8988T (cell line): ENCODE measurements at regions not wholly inside any gene's neighbourhood (a gene's known extent, or its start where the extent isn't known, plus 50 kb on each side); places are given as distances from the start of the nearest gene placed in this dataset.

ENCODE experiments used
- DNase-seq: peaks from one replicate; pipeline ENCODE4 v3.0.0; 2011

DNA sequence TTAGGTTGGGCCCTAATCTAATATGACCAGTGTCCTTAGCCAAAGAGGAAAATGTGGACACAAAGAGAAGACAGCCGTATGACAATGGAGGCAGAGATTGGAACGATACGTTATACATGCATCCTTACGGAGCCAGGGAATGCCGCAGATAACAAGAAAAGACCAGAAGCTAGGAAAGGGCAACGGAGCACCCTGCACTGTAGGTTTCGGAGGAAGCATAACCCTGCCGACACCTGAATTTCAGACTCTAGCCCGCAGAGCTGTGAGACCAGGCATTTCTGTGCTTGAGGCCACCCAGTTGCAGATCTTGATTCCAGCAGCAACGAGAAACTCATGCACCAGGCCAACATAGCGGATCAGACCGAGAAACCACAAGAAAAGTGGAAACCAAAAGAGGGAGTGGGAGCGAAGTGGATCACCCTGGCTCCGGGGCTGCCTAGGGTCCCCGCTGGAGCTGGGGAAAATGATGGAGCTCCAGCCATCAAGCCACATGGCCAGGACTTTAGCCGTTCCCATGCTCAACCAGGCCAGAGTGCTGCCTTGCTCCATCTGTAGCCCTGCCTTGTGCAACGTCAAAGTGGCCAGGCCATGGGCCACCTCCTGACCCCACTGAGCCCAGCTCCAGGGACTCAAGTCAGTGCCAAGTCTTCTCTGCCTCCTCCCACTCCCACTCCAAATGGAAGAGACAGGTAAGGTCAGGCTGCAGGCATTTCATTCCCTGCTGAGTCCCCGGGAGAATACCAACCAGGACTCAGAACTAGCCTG is 51.7 kb upstream of the RPL38 start:
- DNase-seq, result no peak

DNA sequence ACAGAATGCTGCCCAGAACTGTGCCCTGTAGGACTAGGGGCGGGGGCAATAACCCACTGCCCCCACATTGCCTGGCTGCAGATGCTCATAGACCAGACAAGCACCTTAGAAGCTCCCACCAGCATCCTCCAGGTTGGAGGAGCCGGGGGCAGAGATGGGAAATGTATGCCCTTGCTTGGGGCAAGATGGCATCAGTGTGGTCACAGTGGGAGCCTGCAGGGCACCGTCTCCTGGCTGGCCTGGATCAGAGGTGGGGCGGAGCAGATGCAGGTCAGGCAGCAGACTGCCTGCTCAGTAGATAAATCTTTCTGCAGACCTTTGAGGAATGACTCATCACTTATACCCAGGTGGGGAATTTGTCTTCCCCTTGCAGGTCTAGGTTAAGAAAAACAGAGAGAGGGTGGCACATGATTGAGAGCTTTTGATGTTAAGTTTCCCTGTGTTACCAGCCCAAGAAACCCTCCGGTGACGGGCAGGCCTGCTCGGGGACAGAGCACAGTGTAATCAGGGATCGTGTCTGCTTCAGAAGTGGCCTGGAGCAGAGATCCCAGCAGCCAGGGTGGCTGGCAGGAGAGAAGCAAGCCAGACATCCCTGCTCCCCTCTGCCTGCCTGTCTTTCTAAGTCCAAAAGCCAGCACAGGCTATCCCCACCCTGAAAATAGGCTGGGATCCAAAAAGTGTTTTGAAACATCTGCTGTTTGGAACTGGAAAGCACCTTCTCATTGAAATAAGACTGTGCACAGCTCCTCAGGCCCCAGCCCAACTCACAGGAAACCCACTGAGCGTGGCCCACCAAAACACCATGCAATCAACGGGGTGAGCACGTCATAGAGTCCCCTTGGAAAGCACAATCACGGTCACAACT is 50.7 kb upstream of the RPL38 start:
- DNase-seq, result no peak

DNA sequence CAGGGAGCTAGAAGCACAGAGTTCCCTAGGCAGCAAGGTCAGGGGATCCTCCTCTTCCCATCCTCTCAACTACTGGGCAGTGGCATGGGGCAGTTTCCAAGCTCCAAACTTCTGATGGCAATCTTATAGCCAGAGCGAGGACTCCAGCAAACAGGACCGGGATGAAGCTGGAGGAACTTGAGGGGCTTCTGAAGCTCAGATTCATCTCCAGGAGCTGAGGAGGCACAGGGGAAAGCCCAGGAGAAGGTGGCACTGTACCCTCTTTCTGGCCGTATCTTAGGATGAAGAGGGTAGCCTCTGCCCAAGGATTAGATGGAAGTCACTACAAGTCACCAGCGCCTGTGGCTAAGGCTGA is 50.0 kb upstream of the RPL38 start:
- DNase-seq, result no peak
